Panc1 (cell line): ENCODE measurements at regions not wholly inside any gene's neighbourhood (a gene's known extent, or its start where the extent isn't known, plus 50 kb on each side); places are given as distances from the start of the nearest gene placed in this dataset.

Source experiments
- CTCF ChIP-seq: fragments of 450-650 bp; IDR thresholded peaks from 2 replicates; pipeline ENCODE4 v1.5.1; 2017; ENCODE audit warnings: mild to moderate bottlenecking
- POLR2AphosphoS5 ChIP-seq: IDR thresholded peaks from 2 replicates; pipeline ENCODE4 v1.6.1; 2012; ENCODE audit warnings: mild to moderate bottlenecking, low read depth, low read length, moderate library complexity
- REST ChIP-seq, 2 experiments: IDR thresholded peaks; 2 replicates each; pipeline ENCODE4 v1.6.1; 2011 to 2012; ENCODE audit warnings: low read depth in 2 of 2, control low read depth in 1 of 2, low read length in 1 of 2, mild to moderate bottlenecking in 1 of 2, moderate library complexity in 1 of 2; ENCODE audit not compliant: insufficient read depth in 1 of 2
- SIN3A ChIP-seq: IDR thresholded peaks from 2 replicates; pipeline ENCODE4 v1.6.1; 2012; ENCODE audit warnings: low read depth, mild to moderate bottlenecking, low read length, moderate library complexity, borderline replicate concordance; ENCODE audit not compliant: insufficient read depth

DNA sequence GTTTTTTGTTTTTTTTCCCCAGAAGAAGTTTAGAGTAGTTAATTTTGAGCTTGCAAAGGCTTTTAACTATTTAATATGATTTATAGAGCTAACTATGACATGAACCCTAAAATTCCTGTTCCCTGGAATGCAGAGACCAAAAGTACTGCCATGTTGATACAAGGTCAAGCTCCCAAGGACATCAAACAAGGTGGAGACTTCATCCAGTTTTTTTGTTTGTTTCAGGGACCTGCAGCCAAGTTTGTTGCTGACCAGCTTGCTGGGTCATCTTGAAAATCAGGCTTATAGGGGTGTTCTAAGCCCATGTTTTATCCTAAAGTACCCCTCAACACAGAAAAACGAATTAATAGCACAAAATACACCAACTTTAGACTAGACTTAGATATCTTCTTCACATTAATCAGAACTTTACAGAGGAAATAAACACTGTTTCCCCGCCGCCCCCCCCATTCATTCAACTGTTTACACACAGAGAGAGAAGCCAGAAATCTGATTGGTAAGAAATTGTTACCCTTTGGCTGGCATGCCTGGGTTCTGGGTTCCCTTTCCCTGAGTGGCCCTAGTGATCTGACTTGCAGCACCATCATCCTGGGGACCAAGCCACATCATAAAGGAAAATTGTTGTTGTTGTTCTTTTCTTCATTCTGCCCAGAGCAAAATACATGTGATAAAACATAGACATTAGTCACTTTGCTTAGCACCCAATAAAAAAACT, 860.5 kb downstream of the CCSER2 start:
- TF ChIP-seq CTCF = no peak
- no peak for TF ChIP-seq POLR2AphosphoS5
- TF ChIP-seq SIN3A = no peak
- no peak for TF ChIP-seq REST (IDR thresholded peaks at IDR 0.05; ENCODE audit: insufficient read depth in 1 of 2, low read depth in 2 of 2, low read length in 1 of 2)
